Muscle of arm (tissue), 1 donor: ENCODE measurements at regions not wholly inside any gene's neighbourhood (a gene's known extent, or its start where the extent isn't known, plus 50 kb on each side); places are given as distances from the start of the nearest gene placed in this dataset.
"Not testable (repeated sequence)": the region's sequence is repeated elsewhere in the genome, so short reads cannot be mapped to it uniquely, and the experiment has no call there.

ENCODE experiments used
- DNase-seq: peaks from one replicate; pipeline ENCODE4 v3.0.0-alpha.2; 2013

- DNase-seq, result no peak
Observed at GRCh38 chr13:39893808-39894207, 238.3 kb downstream of the COG6 start.

GRCh38 chr13:39894586-39894985 is 239.1 kb downstream of the COG6 start:
- DNase-seq, result no peak

- no peak for DNase-seq
Observed at GRCh38 chr13:39895254-39895653, 239.8 kb downstream of the COG6 start.

- no peak for DNase-seq
Observed at GRCh38 chr13:39897636-39898035, 242.2 kb downstream of the COG6 start.

GRCh38 chr13:39900106-39900750 is 244.8 kb downstream of the COG6 start:
- DNase-seq, result no peak

- DNase-seq, result no peak
Observed at GRCh38 chr13:39904959-39905358, 249.5 kb downstream of the COG6 start.

- no peak for DNase-seq
Observed at GRCh38 chr13:39909634-39910033, 254.2 kb downstream of the COG6 start.

GRCh38 chr13:39910041-39910440 is 254.6 kb downstream of the COG6 start:
- no peak for DNase-seq

- no peak for DNase-seq
Observed at GRCh38 chr13:39910833-39911232, 255.4 kb downstream of the COG6 start.

GRCh38 chr13:39913339-39913738 is 257.9 kb downstream of the COG6 start:
- no peak for DNase-seq

- no peak for DNase-seq
Observed at GRCh38 chr13:39913928-39914327, 258.5 kb downstream of the COG6 start.

- no peak for DNase-seq
Observed at GRCh38 chr13:39915418-39915817, 260.0 kb downstream of the COG6 start.

- no peak for DNase-seq
Observed at GRCh38 chr13:39916330-39916729, 260.9 kb downstream of the COG6 start.

- no peak for DNase-seq
Observed at GRCh38 chr13:39918620-39919236, 263.3 kb downstream of the COG6 start.

- DNase-seq, result no peak
Observed at GRCh38 chr13:39920613-39921012, 265.2 kb downstream of the COG6 start.

- no peak for DNase-seq
Observed at GRCh38 chr13:39926345-39926744, 270.9 kb downstream of the COG6 start.

GRCh38 chr13:39928261-39928660 is 272.8 kb downstream of the COG6 start:
- DNase-seq, result no peak

- no peak for DNase-seq
Observed at GRCh38 chr13:39929583-39929982, 274.1 kb downstream of the COG6 start.

GRCh38 chr13:39930060-39930459 is 274.6 kb downstream of the COG6 start:
- DNase-seq, result no peak

GRCh38 chr13:39930544-39931444 is 275.3 kb downstream of the COG6 start:
- DNase-seq, result no peak

GRCh38 chr13:39931505-39931904 is 276.0 kb downstream of the COG6 start:
- DNase-seq, result no peak

GRCh38 chr13:39932514-39932913 is 277.1 kb downstream of the COG6 start:
- DNase-seq, result not testable (repeated sequence)

- DNase-seq, result no peak
Observed at GRCh38 chr13:39935155-39935554, 279.7 kb downstream of the COG6 start.
